K562 (cell line): ENCODE measurements at regions not wholly inside any gene's neighbourhood (a gene's known extent, or its start where the extent isn't known, plus 50 kb on each side); places are given as distances from the start of the nearest gene placed in this dataset.

Experiments used
- ATAC-seq: fragments of 200-7000 bp; cut with Tn5 transposase; 3 replicates; pipeline ENCODE4 v1.9.1; 2020; ENCODE audit warnings: moderate library complexity
- BruUV-seq: library from RNA; stranded (reverse); fragments of 400-500 nt; replicated peaks from 2 replicates; lab custom pipeline; 2021; lab: Mats Ljungman, UMichigan
- CTCF ChIA-PET: fragments of 300-600 bp; formaldehyde crosslinking; extraction: SDS; loops from one replicate; lab custom pipeline; 2021; ENCODE audit warnings: low intra/inter-chr PET ratio; lab: Yijun Ruan, JAX
- POLR2A ChIA-PET: fragments of 300-600, 350-650 bp; sonication (Branson Sonifier 250); formaldehyde crosslinking; extraction: SDS; loops from one replicate; lab custom pipeline; 2021; ENCODE audit warnings: antibody characterized with exemption, inconsistent platforms; lab: Yijun Ruan, JAX
- DNase-seq, 4 experiments: peaks; one replicate each; pipeline versions ENCODE4 v3.0.0 to v3.0.0-alpha.2; 2011 to 2018; ENCODE audit warnings: low spot score in 3 of 4, mixed read lengths in 3 of 4; ENCODE audit errors: extremely low read depth in 1 of 4
- FAIRE-seq: peaks from 2 replicates; lab custom pipeline; 2011; peaks lifted over from hg19 to GRCh38; lab: Jason Lieb, UNC
- H2AFZ ChIP-seq: 2 replicates; pipeline ENCODE4 v1.6.0; 2011; ENCODE audit warnings: low read depth, low read length, control low read depth, inconsistent platforms
- H3K27ac ChIP-seq: fragments of 200-600 bp; 3 replicates; pipeline ENCODE4 v1.8.0; 2011; ENCODE audit warnings: low read depth, mild to moderate bottlenecking, control low read depth, inconsistent platforms, low read length, moderate library complexity, mixed read lengths; ENCODE audit errors: extremely low read depth
- H3K27me3 ChIP-seq, 2 experiments: fragments of 300-600 bp in 1 of 2; 2 replicates in 1 of 2; 3 replicates in 1 of 2; pipeline versions ENCODE4 v1.6.0 to v1.8.0; 2011; ENCODE audit warnings: inconsistent platforms in 2 of 2, low read length in 2 of 2, mild to moderate bottlenecking in 1 of 2, mixed read lengths in 1 of 2, moderate library complexity in 1 of 2; ENCODE audit not compliant: control insufficient read depth in 2 of 2, insufficient read depth in 2 of 2
- H3K36me3 ChIP-seq: fragments of 300-600 bp; 3 replicates; pipeline ENCODE4 v1.8.0; 2011; ENCODE audit warnings: mild to moderate bottlenecking, low read length, inconsistent platforms; ENCODE audit not compliant: control insufficient read depth, insufficient read depth
- H3K4me1 ChIP-seq, 2 experiments: fragments of 200-600 bp in 1 of 2; replicated peaks in 1 of 2; 2 replicates in 1 of 2; 3 replicates in 1 of 2; pipeline versions ENCODE4 v1.5.1 to v1.8.0; 2011; ENCODE audit warnings: inconsistent platforms in 2 of 2, low read length in 2 of 2, mild to moderate bottlenecking in 1 of 2, mixed read lengths in 1 of 2, moderate library complexity in 1 of 2; ENCODE audit not compliant: control insufficient read depth in 2 of 2, insufficient read depth in 2 of 2
- H3K4me2 ChIP-seq: 2 replicates; pipeline ENCODE4 v1.6.1; 2011; ENCODE audit warnings: low read length, control low read depth, inconsistent platforms, mixed read lengths; ENCODE audit not compliant: insufficient read depth
- H3K4me3 ChIP-seq: fragments of 200-600 bp; sonication (generic), shearing (Covaris generic); 2 replicates; pipeline ENCODE4 v1.5.1; 2016; ENCODE audit warnings: control low read depth, inconsistent platforms
- H3K79me2 ChIP-seq: fragments of 200-600 bp; 3 replicates; pipeline ENCODE4 v1.8.0; 2011; ENCODE audit warnings: low read length, inconsistent platforms; ENCODE audit not compliant: control insufficient read depth, insufficient read depth
- H3K9ac ChIP-seq, 2 experiments: 2 replicates each; pipeline versions ENCODE4 v1.6.0 to v1.6.1; 2011; ENCODE audit warnings: low read depth in 2 of 2, low read length in 2 of 2, control low read depth in 1 of 2, inconsistent platforms in 1 of 2, mild to moderate bottlenecking in 1 of 2, mixed read lengths in 1 of 2; ENCODE audit not compliant: insufficient read depth in 1 of 2
- H3K9me1 ChIP-seq: one replicate; pipeline ENCODE4 v1.6.0; 2011; ENCODE audit warnings: inconsistent platforms, mild to moderate bottlenecking, low read length, moderate library complexity; ENCODE audit not compliant: control insufficient read depth, insufficient read depth
- H3K9me3 ChIP-seq: replicated peaks from 2 replicates; pipeline ENCODE4 v1.5.1; 2011; ENCODE audit warnings: low read depth, low read length, inconsistent platforms; ENCODE audit not compliant: control insufficient read depth, insufficient read depth
- H4K20me1 ChIP-seq: replicated peaks from 2 replicates; pipeline ENCODE4 v1.6.1; 2011; ENCODE audit warnings: low read length, inconsistent platforms, mixed read lengths; ENCODE audit not compliant: control insufficient read depth, insufficient read depth
- ELF4 ChIP-seq: fragments of 450-650 bp; formaldehyde crosslinking; IDR thresholded peaks from 2 replicates; pipeline ENCODE4 v1.4.0; 2022; ENCODE audit warnings: missing genetic modification characterization
- FOSL1 ChIP-seq: fragments of 200-800 bp; sonication (Bioruptor generic); conservative IDR thresholded peaks from 2 replicates; pipeline ENCODE4 v1.6.1; 2016; ENCODE audit warnings: missing genetic modification characterization, missing compliant biosample characterization
- FOXA3 ChIP-seq, 2 experiments: fragments of 450-650 bp in 1 of 2; sonication (generic) in 1 of 2; formaldehyde crosslinking; IDR thresholded peaks in 1 of 2; conservative IDR thresholded peaks in 1 of 2; 2 replicates each; pipeline versions ENCODE4 v1.4.0 to v1.8.0; 2020 to 2022; ENCODE audit warnings: mild to moderate bottlenecking in 2 of 2, missing genetic modification reagents in 1 of 2
- HDGF ChIP-seq: fragments of 450-650 bp; IDR thresholded peaks from 2 replicates; pipeline ENCODE4 v1.6.1; 2016
- HNRNPL ChIP-seq: fragments of 200-400 bp; formaldehyde crosslinking; IDR thresholded peaks from 2 replicates; pipeline ENCODE4 v1.6.1; 2017; ENCODE audit warnings: low read depth, mild to moderate bottlenecking, low read length
- L3MBTL2 ChIP-seq: fragments of 450-650 bp; IDR thresholded peaks from 2 replicates; pipeline ENCODE4 v1.6.1; 2016; ENCODE audit warnings: mild to moderate bottlenecking, moderate library complexity
- MAX ChIP-seq: sonication (generic); formaldehyde crosslinking; IDR thresholded peaks from 2 replicates; pipeline ENCODE4 v1.9.0; 2022; ENCODE audit warnings: mild to moderate bottlenecking, missing genetic modification reagents
- PRMT5 ChIP-seq: sonication (generic); formaldehyde crosslinking; IDR thresholded peaks from 2 replicates; pipeline ENCODE4 v1.5.0; 2020; ENCODE audit warnings: missing genetic modification reagents
- SMAD2 ChIP-seq: fragments of 150-350 bp; IDR thresholded peaks from 2 replicates; pipeline ENCODE4 v1.6.1; 2014; ENCODE audit warnings: low read depth, mild to moderate bottlenecking, low read length
- SMARCA4 ChIP-seq: fragments of 450-650 bp; IDR thresholded peaks from 2 replicates; pipeline ENCODE4 v1.6.1; 2016
- SRSF1 ChIP-seq: fragments of 200-400 bp; formaldehyde crosslinking; IDR thresholded peaks from 2 replicates; pipeline ENCODE4 v1.6.1; 2017; ENCODE audit warnings: mild to moderate bottlenecking, low read depth, low read length, moderate library complexity
- ZNF282 ChIP-seq: sonication (generic); formaldehyde crosslinking; IDR thresholded peaks from 2 replicates; pipeline ENCODE4 v1.8.1; 2023; ENCODE audit warnings: missing genetic modification reagents
- WGBS: fragments of 100-300 bp; shearing (Covaris generic); methylation state at CpG from one replicate; pipeline ENCODE4 v1.1.6; 2016; ENCODE audit warnings: low coverage, mixed read lengths; ENCODE audit not compliant: insufficient coverage; ENCODE audit errors: missing lambda C conversion rate; 5-methylcytosine and 5-hydroxymethylcytosine counted together
- in situ Hi-C: fragments of 300-500 bp; cut with MboI; formaldehyde crosslinking; loops from 4 replicates; pipeline ENCODE4 v1.15.0; 2018; ENCODE audit warnings: inconsistent platforms, mixed read lengths
- intact Hi-C: fragments of 100-400 bp; cut with micrococcal nuclease; formaldehyde crosslinking; loops from 2 replicates; pipeline ENCODE4 v1.14.2; 2022
- TF ChIP-seq, protein P1 (sequence below), 2 experiments: fragments of 450-650 bp in 1 of 2; sonication (generic) in 1 of 2; formaldehyde crosslinking in 1 of 2; IDR thresholded peaks in 1 of 2; conservative IDR thresholded peaks in 1 of 2; 2 replicates each; pipeline versions ENCODE4 v1.6.1 to v1.8.1; 2016 to 2023; ENCODE audit warnings: mild to moderate bottlenecking in 2 of 2, moderate library complexity in 2 of 2, inconsistent platforms in 1 of 2, missing genetic modification reagents in 1 of 2
- TF ChIP-seq, protein P2 (sequence below), 2 experiments: IDR thresholded peaks in 1 of 2; conservative IDR thresholded peaks in 1 of 2; 2 replicates each; pipeline ENCODE4 v1.6.1; 2016; ENCODE audit warnings: low read depth in 2 of 2, mild to moderate bottlenecking in 1 of 2, missing compliant biosample characterization in 1 of 2, missing genetic modification characterization in 1 of 2, moderate library complexity in 1 of 2
- TF ChIP-seq, protein P3 (sequence below): sonication (generic); formaldehyde crosslinking; IDR thresholded peaks from 2 replicates; pipeline ENCODE4 v1.8.1; 2022; ENCODE audit warnings: missing genetic modification reagents
- TF ChIP-seq, protein P4 (sequence below): sonication (generic); IDR thresholded peaks from 2 replicates; pipeline ENCODE4 v1.6.1; 2016

DNA sequence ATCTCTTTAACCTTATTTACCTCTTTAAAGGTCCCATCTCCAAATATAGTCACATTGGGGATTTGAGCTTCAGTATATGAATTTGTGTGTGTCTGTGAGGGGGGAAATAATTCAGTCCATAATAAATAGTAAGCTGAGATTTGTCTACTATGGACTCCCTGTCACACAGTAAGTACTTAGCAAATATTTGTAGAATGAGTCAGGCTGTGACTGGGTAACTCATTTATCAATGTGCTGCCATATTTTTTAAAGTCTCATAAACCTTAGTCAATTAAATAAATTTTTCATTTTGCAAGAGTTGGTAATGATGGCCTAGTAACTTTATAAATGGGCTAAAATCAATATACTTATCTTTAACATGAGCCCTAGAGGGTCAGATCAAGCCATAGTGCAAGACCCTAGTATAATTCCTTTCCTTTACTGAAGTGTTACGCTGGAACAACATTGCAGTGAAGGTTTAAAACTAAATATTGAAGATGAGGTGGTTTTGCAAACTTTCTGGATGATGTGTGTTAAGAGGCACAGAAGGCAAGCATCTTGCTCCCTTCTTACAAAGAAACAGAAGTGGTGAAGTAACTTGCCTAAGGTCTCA lies 305.1 kb downstream of the KCNRG start:
- DNase-seq = no peak
- WGBS = 0% methylated on average over 1 of the region's 1 CpG
- Histone ChIP-seq H3K9me1 (no peaks in the 10 kb centered on the region), H3K27ac (peak overlapping the region; percentile 80; the same call in 2 of the 3 replicates), H4K20me1 (no peaks in the 10 kb centered on the region), H3K9me3 (no peaks in the 10 kb centered on the region), H3K4me1 (peaks cover 0 to 24% of the 10 kb centered on the region in 2 experiments; a peak in 4 of 5 replicates), H3K36me3 (no peaks in the 10 kb centered on the region), H3K27me3 (no peaks in the 10 kb centered on the region), H2AFZ (no peak overlapping the region), H3K4me3 (no peak overlapping the region), H3K9ac (peak overlapping the region in 1 of 2 experiments; percentile 43; a peak in 1 of 4 replicates), H3K4me2 (no peak overlapping the region), H3K79me2 (no peaks in the 10 kb centered on the region)
- intact Hi-C loops = no loop called here
- FAIRE-seq = peak; percentile 46
- ChIA-PET CTCF (no interaction called here), POLR2A (interaction anchor here (0.6 to 1.9 kb wide), 3 partner anchors 10 to 335 kb away, joined by 3 to 9 read pairs (median 3); no protein-coding TSS in a partner anchor)
- BruUV-seq = no TSS peak
- peak; percentile 20; the same call in 1 of the 3 replicates for ATAC-seq
- in situ Hi-C loops = no loop called here
- TF ChIP-seq PRMT5 = no peak
- no peak for TF ChIP-seq MAX (CRISPR knock-in tag)
- no peak for TF ChIP-seq SMARCA4
- no peak for TF ChIP-seq SMAD2
- peak; percentile 64 for TF ChIP-seq FOSL1 (tag)
- TF ChIP-seq, protein P1, sequence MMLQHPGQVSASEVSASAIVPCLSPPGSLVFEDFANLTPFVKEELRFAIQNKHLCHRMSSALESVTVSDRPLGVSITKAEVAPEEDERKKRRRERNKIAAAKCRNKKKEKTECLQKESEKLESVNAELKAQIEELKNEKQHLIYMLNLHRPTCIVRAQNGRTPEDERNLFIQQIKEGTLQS (IDR thresholded peaks at IDR 0.05) = peak; percentile 49
- TF ChIP-seq, protein P1 (CRISPR knock-in tag; conservative IDR thresholded peaks at IDR 0.05) = no peak
- TF ChIP-seq SRSF1 = no peak
- no peak for TF ChIP-seq HNRNPL
- TF ChIP-seq, protein P2, sequence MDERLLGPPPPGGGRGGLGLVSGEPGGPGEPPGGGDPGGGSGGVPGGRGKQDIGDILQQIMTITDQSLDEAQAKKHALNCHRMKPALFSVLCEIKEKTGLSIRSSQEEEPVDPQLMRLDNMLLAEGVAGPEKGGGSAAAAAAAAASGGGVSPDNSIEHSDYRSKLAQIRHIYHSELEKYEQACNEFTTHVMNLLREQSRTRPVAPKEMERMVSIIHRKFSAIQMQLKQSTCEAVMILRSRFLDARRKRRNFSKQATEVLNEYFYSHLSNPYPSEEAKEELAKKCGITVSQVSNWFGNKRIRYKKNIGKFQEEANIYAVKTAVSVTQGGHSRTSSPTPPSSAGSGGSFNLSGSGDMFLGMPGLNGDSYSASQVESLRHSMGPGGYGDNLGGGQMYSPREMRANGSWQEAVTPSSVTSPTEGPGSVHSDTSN (CRISPR knock-in tag; IDR thresholded peaks at IDR 0.05; ENCODE audit: low read depth) = no peak
- TF ChIP-seq, protein P2 (tag; conservative IDR thresholded peaks at IDR 0.05; ENCODE audit: low read depth) = 0 out of 2 replicates have a peak, but pooled peaks have one; percentile 7
- peak in 1 of 2 experiments; percentile 32; a peak in 1 of 4 replicates for TF ChIP-seq FOXA3 (CRISPR knock-in tag; conservative IDR thresholded peaks at IDR 0.05 in 1 of 2, IDR thresholded peaks at IDR 0.05 in 1 of 2)
- no peak for TF ChIP-seq ELF4
- TF ChIP-seq, protein P3, sequence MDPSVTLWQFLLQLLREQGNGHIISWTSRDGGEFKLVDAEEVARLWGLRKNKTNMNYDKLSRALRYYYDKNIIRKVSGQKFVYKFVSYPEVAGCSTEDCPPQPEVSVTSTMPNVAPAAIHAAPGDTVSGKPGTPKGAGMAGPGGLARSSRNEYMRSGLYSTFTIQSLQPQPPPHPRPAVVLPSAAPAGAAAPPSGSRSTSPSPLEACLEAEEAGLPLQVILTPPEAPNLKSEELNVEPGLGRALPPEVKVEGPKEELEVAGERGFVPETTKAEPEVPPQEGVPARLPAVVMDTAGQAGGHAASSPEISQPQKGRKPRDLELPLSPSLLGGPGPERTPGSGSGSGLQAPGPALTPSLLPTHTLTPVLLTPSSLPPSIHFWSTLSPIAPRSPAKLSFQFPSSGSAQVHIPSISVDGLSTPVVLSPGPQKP (CRISPR knock-in tag) = no peak
- no peak for TF ChIP-seq HDGF
- TF ChIP-seq ZNF282 (CRISPR knock-in tag) = no peak
- TF ChIP-seq, protein P4, sequence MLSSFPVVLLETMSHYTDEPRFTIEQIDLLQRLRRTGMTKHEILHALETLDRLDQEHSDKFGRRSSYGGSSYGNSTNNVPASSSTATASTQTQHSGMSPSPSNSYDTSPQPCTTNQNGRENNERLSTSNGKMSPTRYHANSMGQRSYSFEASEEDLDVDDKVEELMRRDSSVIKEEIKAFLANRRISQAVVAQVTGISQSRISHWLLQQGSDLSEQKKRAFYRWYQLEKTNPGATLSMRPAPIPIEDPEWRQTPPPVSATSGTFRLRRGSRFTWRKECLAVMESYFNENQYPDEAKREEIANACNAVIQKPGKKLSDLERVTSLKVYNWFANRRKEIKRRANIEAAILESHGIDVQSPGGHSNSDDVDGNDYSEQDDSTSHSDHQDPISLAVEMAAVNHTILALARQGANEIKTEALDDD = no peak
- TF ChIP-seq L3MBTL2 = no peak
